ENCODE measurements at regions not wholly inside any gene's neighbourhood (a gene's known extent, or its start where the extent isn't known, plus 50 kb on each side); places are given as distances from the start of the nearest gene placed in this dataset.

GRCh38 chr17:77352996-77353395, 212.2 kb downstream of the SEC14L1 start:
- Histone ChIP-seq H3K4me2 (ENCODE audit: extremely low read depth, insufficient read depth, low read length) (no peak overlapping the region), H3K9ac (ENCODE audit: insufficient read depth, low read length) (no peak overlapping the region), H3K4me3 (replicated peaks in 1 of 4; ENCODE audit: control extremely low read depth in 1 of 4, insufficient read depth in 1 of 4, low read depth in 3 of 4, low read length in 4 of 4) (no peak overlapping the region), H3K4me1 (ENCODE audit: control insufficient read depth, extremely low read depth, insufficient read depth, low read length) (peaks cover 40% of the 10 kb centered on the region), H3K9me3 (ENCODE audit: control insufficient read depth, insufficient read depth, low read depth, low read length) (no peaks in the 10 kb centered on the region), H2AFZ (ENCODE audit: low read length) (no peak overlapping the region), H3K27ac (ENCODE audit: insufficient read depth, low read length) (no peak overlapping the region), H3K79me2 (ENCODE audit: control insufficient read depth, insufficient read depth, low read length) (peaks cover 61% of the 10 kb centered on the region), H3K36me3 (ENCODE audit: control insufficient read depth, insufficient read depth, low read length) (peaks cover 1% of the 10 kb centered on the region), H4K20me1 (ENCODE audit: control insufficient read depth, extremely low read depth, insufficient read depth, low read length) (no peaks in the 10 kb centered on the region), H3K27me3 (ENCODE audit: control insufficient read depth, insufficient read depth, low read length) (no peaks in the 10 kb centered on the region)
- TF ChIP-seq EZH2 (IDR thresholded peaks at IDR 0.05; ENCODE audit: low read length, missing control alignments) = no peak
- no peak for TF ChIP-seq CTCF (conservative IDR thresholded peaks at IDR 0.05 in 1 of 2, IDR thresholded peaks at IDR 0.05 in 1 of 2; ENCODE audit: low read depth in 1 of 2, low read length in 2 of 2)
- DNase-seq (ENCODE audit: low read depth in 2 of 2) = no peak

- no peaks in the 10 kb centered on the region for H4K20me1 ChIP-seq (ENCODE audit: control insufficient read depth, extremely low read depth, insufficient read depth, low read length)
- H3K4me2 ChIP-seq (ENCODE audit: extremely low read depth, insufficient read depth, low read length) = peak overlapping the region; percentile 21
- TF ChIP-seq CTCF (conservative IDR thresholded peaks at IDR 0.05 in 1 of 2, IDR thresholded peaks at IDR 0.05 in 1 of 2; ENCODE audit: low read depth in 1 of 2, low read length in 2 of 2) (no peak), EZH2 (IDR thresholded peaks at IDR 0.05; ENCODE audit: low read length, missing control alignments) (no peak)
- peak overlapping the region; percentile 39 for H3K9ac ChIP-seq (ENCODE audit: insufficient read depth, low read length)
- H3K36me3 ChIP-seq (ENCODE audit: control insufficient read depth, insufficient read depth, low read length) = peaks cover 1% of the 10 kb centered on the region
- peaks cover 42% of the 10 kb centered on the region for H3K4me1 ChIP-seq (ENCODE audit: control insufficient read depth, extremely low read depth, insufficient read depth, low read length)
- no peak overlapping the region for H2AFZ ChIP-seq (ENCODE audit: low read length)
- peaks cover 63% of the 10 kb centered on the region for H3K79me2 ChIP-seq (ENCODE audit: control insufficient read depth, insufficient read depth, low read length)
- no peaks in the 10 kb centered on the region for H3K9me3 ChIP-seq (ENCODE audit: control insufficient read depth, insufficient read depth, low read depth, low read length)
- DNase-seq (ENCODE audit: low read depth in 2 of 2) = no peak
- no peak overlapping the region for H3K4me3 ChIP-seq (replicated peaks in 1 of 4; ENCODE audit: control extremely low read depth in 1 of 4, insufficient read depth in 1 of 4, low read depth in 3 of 4, low read length in 4 of 4)
- H3K27me3 ChIP-seq (ENCODE audit: control insufficient read depth, insufficient read depth, low read length) = no peaks in the 10 kb centered on the region
- peak overlapping the region; percentile 84 for H3K27ac ChIP-seq (ENCODE audit: insufficient read depth, low read length)
Observed at GRCh38 chr17:77353684-77354419, 213.1 kb downstream of the SEC14L1 start.

GRCh38 chr17:77354420-77354669, 213.6 kb downstream of the SEC14L1 start:
- peak overlapping the region in 1 of 4 experiments; percentile 2 for H3K4me3 ChIP-seq (replicated peaks in 1 of 4; ENCODE audit: control extremely low read depth in 1 of 4, insufficient read depth in 1 of 4, low read depth in 3 of 4, low read length in 4 of 4)
- H3K27me3 ChIP-seq (ENCODE audit: control insufficient read depth, insufficient read depth, low read length) = no peaks in the 10 kb centered on the region
- H3K9me3 ChIP-seq (ENCODE audit: control insufficient read depth, insufficient read depth, low read depth, low read length) = no peaks in the 10 kb centered on the region
- peak overlapping the region; percentile 84 for H3K27ac ChIP-seq (ENCODE audit: insufficient read depth, low read length)
- no peaks in the 10 kb centered on the region for H4K20me1 ChIP-seq (ENCODE audit: control insufficient read depth, extremely low read depth, insufficient read depth, low read length)
- H3K36me3 ChIP-seq (ENCODE audit: control insufficient read depth, insufficient read depth, low read length) = peaks cover 1% of the 10 kb centered on the region
- H2AFZ ChIP-seq (ENCODE audit: low read length) = no peak overlapping the region
- H3K4me2 ChIP-seq (ENCODE audit: extremely low read depth, insufficient read depth, low read length) = peak overlapping the region; percentile 21
- peak overlapping the region; percentile 39 for H3K9ac ChIP-seq (ENCODE audit: insufficient read depth, low read length)
- DNase-seq (ENCODE audit: low read depth in 2 of 2) = no peak
- peaks cover 68% of the 10 kb centered on the region for H3K79me2 ChIP-seq (ENCODE audit: control insufficient read depth, insufficient read depth, low read length)
- peaks cover 42% of the 10 kb centered on the region for H3K4me1 ChIP-seq (ENCODE audit: control insufficient read depth, extremely low read depth, insufficient read depth, low read length)
- TF ChIP-seq CTCF (conservative IDR thresholded peaks at IDR 0.05 in 1 of 2, IDR thresholded peaks at IDR 0.05 in 1 of 2; ENCODE audit: low read depth in 1 of 2, low read length in 2 of 2) = no peak
- no peak for TF ChIP-seq EZH2 (IDR thresholded peaks at IDR 0.05; ENCODE audit: low read length, missing control alignments)
